K562 (cell line): ENCODE measurements at regions not wholly inside any gene's neighbourhood (a gene's known extent, or its start where the extent isn't known, plus 50 kb on each side); places are given as distances from the start of the nearest gene placed in this dataset.

ENCODE experiments used
- ARHGAP35 ChIP-seq: fragments of 450-650 bp; IDR thresholded peaks from 2 replicates; pipeline ENCODE4 v1.6.1; 2018; ENCODE audit not compliant: partially characterized antibody
- BRD4 ChIP-seq: fragments of 200-600 bp; sonication (generic); IDR thresholded peaks from 2 replicates; pipeline ENCODE4 v1.6.1; 2017; ENCODE audit warnings: inconsistent platforms
- C11orf30 ChIP-seq: fragments of 450-650 bp; IDR thresholded peaks from 2 replicates; pipeline ENCODE4 v1.6.1; 2016; ENCODE audit warnings: low read depth, mild to moderate bottlenecking
- CBX8 ChIP-seq: fragments of 200-600 bp; sonication (generic); IDR thresholded peaks from 2 replicates; pipeline ENCODE4 v1.6.1; 2012; ENCODE audit warnings: borderline replicate concordance, mixed run types, low read depth, mild to moderate bottlenecking, moderate library complexity, mixed read lengths, low read length, control low read depth, inconsistent platforms; ENCODE audit not compliant: poor library complexity, severe bottlenecking; ENCODE audit errors: extremely low read depth
- EP400 ChIP-seq: fragments of 450-650 bp; IDR thresholded peaks from 2 replicates; pipeline ENCODE4 v1.6.1; 2017; ENCODE audit warnings: antibody characterized with exemption, mild to moderate bottlenecking, moderate library complexity
- GABPB1 ChIP-seq: sonication (generic); formaldehyde crosslinking; IDR thresholded peaks from 2 replicates; pipeline ENCODE4 v1.8.0; 2022; ENCODE audit warnings: mild to moderate bottlenecking, missing genetic modification reagents
- GABPB2 ChIP-seq: fragments of 250-450 bp; sonication (Bioruptor Pico); conservative IDR thresholded peaks from 2 replicates; pipeline ENCODE4 v1.5.1; 2021; ENCODE audit warnings: mild to moderate bottlenecking
- GATA2 ChIP-seq: sonication (generic); formaldehyde crosslinking; IDR thresholded peaks from 2 replicates; pipeline ENCODE4 v1.4.0; 2020; ENCODE audit warnings: mild to moderate bottlenecking, missing genetic modification reagents
- HNRNPLL ChIP-seq: fragments of 200-400 bp; formaldehyde crosslinking; IDR thresholded peaks from 2 replicates; pipeline ENCODE4 v1.6.1; 2017; ENCODE audit warnings: low read length, low read depth, mild to moderate bottlenecking; ENCODE audit not compliant: poor library complexity, severe bottlenecking
- NFE2L1 ChIP-seq: fragments of 450-650 bp; IDR thresholded peaks from 2 replicates; pipeline ENCODE4 v1.6.1; 2016; ENCODE audit warnings: missing genetic modification characterization, low read depth, mild to moderate bottlenecking, missing compliant biosample characterization, moderate library complexity, borderline replicate concordance
- NR4A1 ChIP-seq, 2 experiments: fragments of 250-450 bp in 1 of 2; fragments of 450-650 bp in 1 of 2; sonication (Bioruptor Pico) in 1 of 2; IDR thresholded peaks; 2 replicates each; pipeline versions ENCODE4 v1.4.0 to v1.6.1; 2016 to 2020; ENCODE audit warnings: mild to moderate bottlenecking in 2 of 2, missing compliant biosample characterization in 1 of 2, missing genetic modification characterization in 1 of 2, moderate library complexity in 1 of 2
- PHF20 ChIP-seq: fragments of 450-650 bp; IDR thresholded peaks from 2 replicates; pipeline ENCODE4 v1.6.1; 2018; ENCODE audit not compliant: partially characterized antibody
- RFX5 ChIP-seq: IDR thresholded peaks from 2 replicates; pipeline ENCODE4 v1.6.1; 2011; ENCODE audit warnings: low read depth, mild to moderate bottlenecking, improper control_type of control experiment, low read length
- TAF9B ChIP-seq: fragments of 450-650 bp; IDR thresholded peaks from 2 replicates; pipeline ENCODE4 v1.6.1; 2018; ENCODE audit warnings: mild to moderate bottlenecking; ENCODE audit not compliant: partially characterized antibody
- TEAD4 ChIP-seq, 2 experiments: sonication (generic) in 1 of 2; formaldehyde crosslinking in 1 of 2; IDR thresholded peaks; 2 replicates each; pipeline versions ENCODE4 v1.6.1 to v1.8.0; 2012 to 2022; ENCODE audit warnings: borderline replicate concordance in 1 of 2, inconsistent platforms in 1 of 2, low read length in 1 of 2, mild to moderate bottlenecking in 1 of 2, missing genetic modification reagents in 1 of 2
- ZNF347 ChIP-seq: fragments of 450-650 bp; formaldehyde crosslinking; IDR thresholded peaks from 2 replicates; pipeline ENCODE4 v1.4.0; 2020; ENCODE audit warnings: low read depth, mild to moderate bottlenecking, moderate library complexity
- ZNF445 ChIP-seq: fragments of 250-450 bp; sonication (Bioruptor Pico); IDR thresholded peaks from 2 replicates; pipeline ENCODE4 v1.4.0; 2020; ENCODE audit warnings: low read depth, mild to moderate bottlenecking, moderate library complexity
- TF ChIP-seq, protein P1 (sequence below): sonication (generic); formaldehyde crosslinking; IDR thresholded peaks from 2 replicates; pipeline ENCODE4 v1.8.0; 2022; ENCODE audit warnings: mild to moderate bottlenecking, low read depth, missing genetic modification reagents
- TF ChIP-seq, protein P2 (sequence below): IDR thresholded peaks from 2 replicates; pipeline ENCODE4 v1.6.1; 2014; ENCODE audit warnings: antibody characterized with exemption
- TF ChIP-seq, protein P3 (sequence below): fragments of 450-650 bp; formaldehyde crosslinking; IDR thresholded peaks from 2 replicates; pipeline ENCODE4 v1.4.0; 2020; ENCODE audit warnings: mild to moderate bottlenecking, moderate library complexity
- TF ChIP-seq, protein P4 (sequence below), 2 experiments: fragments of 150-350 bp in 1 of 2; IDR thresholded peaks; 2 replicates each; pipeline ENCODE4 v1.6.1; 2012 to 2016; ENCODE audit warnings: low read depth in 2 of 2, low read length in 2 of 2, mild to moderate bottlenecking in 1 of 2, moderate library complexity in 1 of 2

DNA sequence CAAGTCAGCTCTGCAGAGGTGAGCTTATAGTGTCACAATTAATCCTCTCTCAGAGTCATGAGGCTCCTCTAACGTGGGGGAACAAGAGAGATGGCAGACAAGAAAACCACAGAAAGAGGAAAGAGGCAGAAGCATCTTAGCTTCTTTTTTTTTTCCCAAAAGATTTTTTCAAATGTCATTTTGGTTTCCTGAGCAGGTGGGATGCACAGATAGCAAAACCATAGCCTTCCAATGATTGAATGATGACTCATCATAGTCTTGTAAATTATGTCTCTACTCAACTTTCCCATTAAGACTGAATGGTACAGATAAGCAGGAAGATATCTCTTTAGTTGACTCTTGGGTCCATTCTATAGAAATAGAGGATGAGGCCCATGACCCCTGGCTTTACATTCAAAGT lies 162.8 kb upstream of the ZFHX3 start (continued):
- TF ChIP-seq, protein P1, sequence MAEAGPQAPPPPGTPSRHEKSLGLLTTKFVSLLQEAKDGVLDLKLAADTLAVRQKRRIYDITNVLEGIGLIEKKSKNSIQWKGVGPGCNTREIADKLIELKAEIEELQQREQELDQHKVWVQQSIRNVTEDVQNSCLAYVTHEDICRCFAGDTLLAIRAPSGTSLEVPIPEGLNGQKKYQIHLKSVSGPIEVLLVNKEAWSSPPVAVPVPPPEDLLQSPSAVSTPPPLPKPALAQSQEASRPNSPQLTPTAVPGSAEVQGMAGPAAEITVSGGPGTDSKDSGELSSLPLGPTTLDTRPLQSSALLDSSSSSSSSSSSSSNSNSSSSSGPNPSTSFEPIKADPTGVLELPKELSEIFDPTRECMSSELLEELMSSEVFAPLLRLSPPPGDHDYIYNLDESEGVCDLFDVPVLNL = no peak
- TF ChIP-seq CBX8 (no peak), EP400 (no peak), PHF20 (no peak), RFX5 (no peak), ARHGAP35 (no peak), C11orf30 (peak; percentile 48; the same call in 1 of the 2 replicates), HNRNPLL (no peak), BRD4 (no peak), NR4A1 (CRISPR knock-in tag; IDR thresholded peaks at IDR 0.05) (no peak), NR4A1 (tag; IDR thresholded peaks at IDR 0.05) (no peak), NFE2L1 (tag) (no peak), GABPB2 (CRISPR knock-in tag) (no peak), ZNF445 (CRISPR knock-in tag) (no peak), TEAD4 (IDR thresholded peaks at IDR 0.05; ENCODE audit: low read length) (peak; percentile 76), TEAD4 (CRISPR knock-in tag; IDR thresholded peaks at IDR 0.05; ENCODE audit: borderline replicate concordance) (no peak), GABPB1 (CRISPR knock-in tag) (no peak), ZNF347 (no peak), TAF9B (no peak), GATA2 (CRISPR knock-in tag) (no peak)
- TF ChIP-seq, protein P2, sequence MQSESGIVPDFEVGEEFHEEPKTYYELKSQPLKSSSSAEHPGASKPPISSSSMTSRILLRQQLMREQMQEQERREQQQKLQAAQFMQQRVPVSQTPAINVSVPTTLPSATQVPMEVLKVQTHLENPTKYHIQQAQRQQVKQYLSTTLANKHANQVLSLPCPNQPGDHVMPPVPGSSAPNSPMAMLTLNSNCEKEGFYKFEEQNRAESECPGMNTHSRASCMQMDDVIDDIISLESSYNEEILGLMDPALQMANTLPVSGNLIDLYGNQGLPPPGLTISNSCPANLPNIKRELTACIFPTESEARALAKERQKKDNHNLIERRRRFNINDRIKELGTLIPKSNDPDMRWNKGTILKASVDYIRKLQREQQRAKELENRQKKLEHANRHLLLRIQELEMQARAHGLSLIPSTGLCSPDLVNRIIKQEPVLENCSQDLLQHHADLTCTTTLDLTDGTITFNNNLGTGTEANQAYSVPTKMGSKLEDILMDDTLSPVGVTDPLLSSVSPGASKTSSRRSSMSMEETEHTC = no peak
- TF ChIP-seq, protein P3, sequence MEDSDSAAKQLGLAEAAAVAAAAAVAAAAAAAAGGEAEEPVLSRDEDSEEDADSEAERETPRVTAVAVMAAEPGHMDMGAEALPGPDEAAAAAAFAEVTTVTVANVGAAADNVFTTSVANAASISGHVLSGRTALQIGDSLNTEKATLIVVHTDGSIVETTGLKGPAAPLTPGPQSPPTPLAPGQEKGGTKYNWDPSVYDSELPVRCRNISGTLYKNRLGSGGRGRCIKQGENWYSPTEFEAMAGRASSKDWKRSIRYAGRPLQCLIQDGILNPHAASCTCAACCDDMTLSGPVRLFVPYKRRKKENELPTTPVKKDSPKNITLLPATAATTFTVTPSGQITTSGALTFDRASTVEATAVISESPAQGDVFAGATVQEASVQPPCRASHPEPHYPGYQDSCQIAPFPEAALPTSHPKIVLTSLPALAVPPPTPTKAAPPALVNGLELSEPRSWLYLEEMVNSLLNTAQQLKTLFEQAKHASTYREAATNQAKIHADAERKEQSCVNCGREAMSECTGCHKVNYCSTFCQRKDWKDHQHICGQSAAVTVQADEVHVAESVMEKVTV (CRISPR knock-in tag) = no peak
- TF ChIP-seq, protein P4, sequence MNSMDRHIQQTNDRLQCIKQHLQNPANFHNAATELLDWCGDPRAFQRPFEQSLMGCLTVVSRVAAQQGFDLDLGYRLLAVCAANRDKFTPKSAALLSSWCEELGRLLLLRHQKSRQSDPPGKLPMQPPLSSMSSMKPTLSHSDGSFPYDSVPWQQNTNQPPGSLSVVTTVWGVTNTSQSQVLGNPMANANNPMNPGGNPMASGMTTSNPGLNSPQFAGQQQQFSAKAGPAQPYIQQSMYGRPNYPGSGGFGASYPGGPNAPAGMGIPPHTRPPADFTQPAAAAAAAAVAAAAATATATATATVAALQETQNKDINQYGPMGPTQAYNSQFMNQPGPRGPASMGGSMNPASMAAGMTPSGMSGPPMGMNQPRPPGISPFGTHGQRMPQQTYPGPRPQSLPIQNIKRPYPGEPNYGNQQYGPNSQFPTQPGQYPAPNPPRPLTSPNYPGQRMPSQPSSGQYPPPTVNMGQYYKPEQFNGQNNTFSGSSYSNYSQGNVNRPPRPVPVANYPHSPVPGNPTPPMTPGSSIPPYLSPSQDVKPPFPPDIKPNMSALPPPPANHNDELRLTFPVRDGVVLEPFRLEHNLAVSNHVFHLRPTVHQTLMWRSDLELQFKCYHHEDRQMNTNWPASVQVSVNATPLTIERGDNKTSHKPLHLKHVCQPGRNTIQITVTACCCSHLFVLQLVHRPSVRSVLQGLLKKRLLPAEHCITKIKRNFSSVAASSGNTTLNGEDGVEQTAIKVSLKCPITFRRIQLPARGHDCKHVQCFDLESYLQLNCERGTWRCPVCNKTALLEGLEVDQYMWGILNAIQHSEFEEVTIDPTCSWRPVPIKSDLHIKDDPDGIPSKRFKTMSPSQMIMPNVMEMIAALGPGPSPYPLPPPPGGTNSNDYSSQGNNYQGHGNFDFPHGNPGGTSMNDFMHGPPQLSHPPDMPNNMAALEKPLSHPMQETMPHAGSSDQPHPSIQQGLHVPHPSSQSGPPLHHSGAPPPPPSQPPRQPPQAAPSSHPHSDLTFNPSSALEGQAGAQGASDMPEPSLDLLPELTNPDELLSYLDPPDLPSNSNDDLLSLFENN (IDR thresholded peaks at IDR 0.05; ENCODE audit: low read depth in 2 of 2, low read length in 2 of 2) = no peak
